C4-2B (cell line): ENCODE measurements at regions not wholly inside any gene's neighbourhood (a gene's known extent, or its start where the extent isn't known, plus 50 kb on each side); places are given as distances from the start of the nearest gene placed in this dataset.

Experiments
- ZFX ChIP-seq: fragments of 450-650 bp; IDR thresholded peaks from 2 replicates; pipeline ENCODE4 v1.6.1; 2017
- TF ChIP-seq, protein P1 (sequence below): fragments of 450-650 bp; conservative IDR thresholded peaks from 2 replicates; pipeline ENCODE4 v1.5.1; 2017; ENCODE audit warnings: mild to moderate bottlenecking

DNA sequence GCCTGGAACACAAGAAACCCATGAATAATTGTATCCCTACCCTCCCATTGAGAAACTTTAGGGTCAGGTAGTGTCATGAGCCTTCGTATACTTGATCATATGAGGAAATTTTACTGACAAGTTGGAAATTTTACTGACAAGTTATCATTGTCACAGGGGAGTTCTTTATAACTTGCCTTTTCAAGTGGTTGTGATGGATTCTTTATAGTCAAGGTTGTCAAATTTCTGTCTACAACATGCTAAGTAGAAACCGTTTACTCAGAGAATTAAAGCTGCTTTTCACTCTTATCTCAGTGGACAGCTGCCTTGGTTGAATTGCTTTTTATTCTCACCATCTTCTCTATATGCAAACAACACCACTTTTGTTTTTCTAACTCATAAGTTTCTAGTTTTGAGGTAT, 1286.4 kb downstream of the EPHA7 start:
- TF ChIP-seq, protein P1, sequence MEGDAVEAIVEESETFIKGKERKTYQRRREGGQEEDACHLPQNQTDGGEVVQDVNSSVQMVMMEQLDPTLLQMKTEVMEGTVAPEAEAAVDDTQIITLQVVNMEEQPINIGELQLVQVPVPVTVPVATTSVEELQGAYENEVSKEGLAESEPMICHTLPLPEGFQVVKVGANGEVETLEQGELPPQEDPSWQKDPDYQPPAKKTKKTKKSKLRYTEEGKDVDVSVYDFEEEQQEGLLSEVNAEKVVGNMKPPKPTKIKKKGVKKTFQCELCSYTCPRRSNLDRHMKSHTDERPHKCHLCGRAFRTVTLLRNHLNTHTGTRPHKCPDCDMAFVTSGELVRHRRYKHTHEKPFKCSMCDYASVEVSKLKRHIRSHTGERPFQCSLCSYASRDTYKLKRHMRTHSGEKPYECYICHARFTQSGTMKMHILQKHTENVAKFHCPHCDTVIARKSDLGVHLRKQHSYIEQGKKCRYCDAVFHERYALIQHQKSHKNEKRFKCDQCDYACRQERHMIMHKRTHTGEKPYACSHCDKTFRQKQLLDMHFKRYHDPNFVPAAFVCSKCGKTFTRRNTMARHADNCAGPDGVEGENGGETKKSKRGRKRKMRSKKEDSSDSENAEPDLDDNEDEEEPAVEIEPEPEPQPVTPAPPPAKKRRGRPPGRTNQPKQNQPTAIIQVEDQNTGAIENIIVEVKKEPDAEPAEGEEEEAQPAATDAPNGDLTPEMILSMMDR: no peak
- no peak for TF ChIP-seq ZFX
